GM12878 (cell line): ENCODE measurements at regions not wholly inside any gene's neighbourhood (a gene's known extent, or its start where the extent isn't known, plus 50 kb on each side); places are given as distances from the start of the nearest gene placed in this dataset.

Experiments
- CBX3 ChIP-seq: fragments of 200-600 bp; sonication (generic); IDR thresholded peaks from 2 replicates; pipeline ENCODE4 v1.6.1; 2016; ENCODE audit warnings: low read depth, borderline replicate concordance
- ELK1 ChIP-seq: IDR thresholded peaks from 2 replicates; pipeline ENCODE4 v1.6.1; 2012; ENCODE audit warnings: low read depth, low read length, improper control_type of control experiment
- MTA3 ChIP-seq: IDR thresholded peaks from 2 replicates; pipeline ENCODE4 v1.6.1; 2012; ENCODE audit warnings: low read length, inconsistent platforms, borderline replicate concordance
- SREBF1 ChIP-seq: IDR thresholded peaks from 2 replicates; pipeline ENCODE4 v1.6.1; 2012; ENCODE audit warnings: mild to moderate bottlenecking, low read length
- ZBTB4 ChIP-seq: fragments of 450-650 bp; formaldehyde crosslinking; IDR thresholded peaks from 2 replicates; pipeline ENCODE4 v1.4.0; 2022; ENCODE audit warnings: mild to moderate bottlenecking, moderate library complexity
- ZNF217 ChIP-seq: fragments of 450-650 bp; IDR thresholded peaks from 2 replicates; pipeline ENCODE4 v1.6.1; 2017; ENCODE audit warnings: antibody characterized with exemption, mild to moderate bottlenecking
- TF ChIP-seq, protein P1 (sequence below): IDR thresholded peaks from 2 replicates; pipeline ENCODE4 v1.6.1; 2012; ENCODE audit warnings: low read depth, low read length, improper control_type of control experiment
- TF ChIP-seq, protein P2 (sequence below): fragments of 450-650 bp; IDR thresholded peaks from 2 replicates; pipeline ENCODE4 v1.6.1; 2017; ENCODE audit warnings: mild to moderate bottlenecking, low read depth, inconsistent platforms; ENCODE audit not compliant: poor library complexity, severe bottlenecking

- TF ChIP-seq ELK1 (no peak), ZBTB4 (no peak), SREBF1 (no peak), CBX3 (no peak), ZNF217 (no peak), MTA3 (no peak)
- TF ChIP-seq, protein P1, sequence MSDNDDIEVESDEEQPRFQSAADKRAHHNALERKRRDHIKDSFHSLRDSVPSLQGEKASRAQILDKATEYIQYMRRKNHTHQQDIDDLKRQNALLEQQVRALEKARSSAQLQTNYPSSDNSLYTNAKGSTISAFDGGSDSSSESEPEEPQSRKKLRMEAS, result no peak
- TF ChIP-seq, protein P2, sequence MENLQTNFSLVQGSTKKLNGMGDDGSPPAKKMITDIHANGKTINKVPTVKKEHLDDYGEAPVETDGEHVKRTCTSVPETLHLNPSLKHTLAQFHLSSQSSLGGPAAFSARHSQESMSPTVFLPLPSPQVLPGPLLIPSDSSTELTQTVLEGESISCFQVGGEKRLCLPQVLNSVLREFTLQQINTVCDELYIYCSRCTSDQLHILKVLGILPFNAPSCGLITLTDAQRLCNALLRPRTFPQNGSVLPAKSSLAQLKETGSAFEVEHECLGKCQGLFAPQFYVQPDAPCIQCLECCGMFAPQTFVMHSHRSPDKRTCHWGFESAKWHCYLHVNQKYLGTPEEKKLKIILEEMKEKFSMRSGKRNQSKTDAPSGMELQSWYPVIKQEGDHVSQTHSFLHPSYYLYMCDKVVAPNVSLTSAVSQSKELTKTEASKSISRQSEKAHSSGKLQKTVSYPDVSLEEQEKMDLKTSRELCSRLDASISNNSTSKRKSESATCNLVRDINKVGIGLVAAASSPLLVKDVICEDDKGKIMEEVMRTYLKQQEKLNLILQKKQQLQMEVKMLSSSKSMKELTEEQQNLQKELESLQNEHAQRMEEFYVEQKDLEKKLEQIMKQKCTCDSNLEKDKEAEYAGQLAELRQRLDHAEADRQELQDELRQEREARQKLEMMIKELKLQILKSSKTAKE, result no peak
Measured at GRCh38 chr3:145490088-145491048, 670.6 kb downstream of the PLOD2 start (continued).
